Renal cortex interstitium (tissue), 11 donors: ENCODE measurements at regions not wholly inside any gene's neighbourhood (a gene's known extent, or its start where the extent isn't known, plus 50 kb on each side); places are given as distances from the start of the nearest gene placed in this dataset.
A peak's percentile ranks its signal among the peaks of the same experiment; 100 is the strongest.
"Not testable (repeated sequence)": the region's sequence is repeated elsewhere in the genome, so short reads cannot be mapped to it uniquely, and the experiment has no call there.

Experiments
- DNase-seq, 11 donors: peaks; one replicate each; pipeline ENCODE4 v3.0.0-alpha.2; 2013; ENCODE audit warnings: low read depth in 9 of 11, low spot score in 4 of 11; ENCODE audit errors: extremely low read depth in 1 of 11

DNA sequence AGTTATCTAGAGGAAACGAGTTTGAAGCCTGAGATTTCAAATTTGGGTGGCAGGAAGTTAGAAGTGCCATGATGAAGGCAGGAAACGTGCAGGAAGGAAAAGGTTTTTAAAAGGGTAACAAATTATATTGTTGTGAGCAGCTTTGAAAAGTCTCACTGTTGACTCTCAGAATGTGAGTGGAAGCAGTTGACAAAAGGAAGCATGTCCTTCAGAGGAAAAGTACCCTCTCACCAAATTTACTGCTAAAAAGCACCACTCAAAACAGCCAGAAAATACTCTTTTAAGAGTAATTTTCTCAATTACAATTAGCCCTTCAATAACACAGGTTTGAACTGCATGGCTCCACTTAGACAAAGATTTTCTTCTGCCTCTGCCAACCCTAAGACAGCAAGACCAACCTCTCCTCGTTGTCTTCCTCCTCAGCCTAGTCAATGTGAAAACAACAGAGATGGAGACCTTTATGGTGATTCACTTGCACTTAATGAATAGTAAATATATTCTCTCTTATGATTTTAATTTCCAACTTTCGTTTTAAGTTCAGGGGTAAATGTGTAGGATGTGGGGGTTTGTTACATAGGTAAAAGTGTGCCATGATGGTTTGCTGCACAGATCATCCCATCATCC lies 117.1 kb upstream of the LIPC start:
- no peak for DNase-seq

DNA sequence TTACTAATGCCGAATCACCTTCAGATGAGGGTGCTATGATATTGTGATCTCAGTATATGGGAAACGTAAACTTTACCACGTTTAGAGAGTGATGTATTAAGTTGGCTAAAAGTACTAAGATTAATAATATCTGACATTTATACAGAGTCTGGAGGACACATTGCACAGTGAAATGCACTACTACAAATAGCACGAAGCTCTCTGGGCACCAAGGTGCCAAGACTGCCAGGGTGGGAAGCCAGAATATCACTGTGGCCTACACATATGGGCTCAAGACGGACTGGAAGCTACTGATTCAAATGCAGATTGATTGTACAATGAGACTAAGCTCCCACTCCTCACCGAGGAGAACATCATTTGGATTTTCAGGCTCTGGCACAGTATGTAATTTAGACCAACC lies 113.3 kb upstream of the LIPC start:
- DNase-seq: no peak

DNA sequence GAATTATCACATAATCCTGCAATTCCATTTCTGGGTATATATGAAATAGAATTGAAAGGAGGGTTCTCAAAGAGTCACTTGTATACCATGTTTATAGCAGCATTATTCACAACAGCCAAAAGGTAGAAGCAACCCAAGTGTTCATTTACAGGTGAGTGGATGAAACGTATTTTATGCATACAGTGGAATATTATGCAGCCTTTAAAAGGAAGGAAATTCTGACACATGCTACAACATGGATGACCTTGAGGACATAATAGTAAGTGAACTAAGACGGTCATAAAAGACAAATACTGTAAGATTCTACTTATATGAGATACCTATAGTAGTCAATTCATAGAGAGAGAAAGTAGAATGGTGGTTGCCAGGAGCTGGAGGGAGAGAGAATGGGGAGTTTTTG lies 110.8 kb upstream of the LIPC start:
- no peak for DNase-seq

GRCh38 chr15:58322253-58322652 lies 109.5 kb upstream of the LIPC start:
- no peak for DNase-seq

- DNase-seq: not testable (repeated sequence)
These were observed 108.5 kb upstream of the LIPC start for GRCh38 chr15:58323321-58323720.

GRCh38 chr15:58324533-58324932 lies 107.3 kb upstream of the LIPC start:
- DNase-seq: no peak

- no peak for DNase-seq
These were observed 103.8 kb upstream of the LIPC start for GRCh38 chr15:58327958-58328357.

DNA sequence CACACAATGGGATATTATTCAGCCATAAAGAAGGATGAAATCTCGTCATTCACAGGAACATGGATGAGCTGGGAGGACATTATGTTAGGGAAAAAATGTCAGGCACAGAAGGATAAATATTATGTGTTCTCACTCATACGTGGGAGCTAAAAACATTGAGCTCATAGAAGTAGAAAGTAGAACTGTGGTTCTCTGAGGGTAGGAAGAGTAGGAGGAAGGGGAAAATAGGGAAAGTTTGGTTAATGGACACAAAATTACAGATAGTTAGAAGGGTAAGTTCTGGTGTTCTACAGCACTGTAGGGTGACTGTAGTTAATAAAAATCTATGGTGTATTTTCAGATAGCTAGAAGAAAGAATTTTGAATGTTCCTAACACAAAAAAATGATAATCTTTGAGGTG lies 102.6 kb upstream of the LIPC start:
- no peak for DNase-seq

DNA sequence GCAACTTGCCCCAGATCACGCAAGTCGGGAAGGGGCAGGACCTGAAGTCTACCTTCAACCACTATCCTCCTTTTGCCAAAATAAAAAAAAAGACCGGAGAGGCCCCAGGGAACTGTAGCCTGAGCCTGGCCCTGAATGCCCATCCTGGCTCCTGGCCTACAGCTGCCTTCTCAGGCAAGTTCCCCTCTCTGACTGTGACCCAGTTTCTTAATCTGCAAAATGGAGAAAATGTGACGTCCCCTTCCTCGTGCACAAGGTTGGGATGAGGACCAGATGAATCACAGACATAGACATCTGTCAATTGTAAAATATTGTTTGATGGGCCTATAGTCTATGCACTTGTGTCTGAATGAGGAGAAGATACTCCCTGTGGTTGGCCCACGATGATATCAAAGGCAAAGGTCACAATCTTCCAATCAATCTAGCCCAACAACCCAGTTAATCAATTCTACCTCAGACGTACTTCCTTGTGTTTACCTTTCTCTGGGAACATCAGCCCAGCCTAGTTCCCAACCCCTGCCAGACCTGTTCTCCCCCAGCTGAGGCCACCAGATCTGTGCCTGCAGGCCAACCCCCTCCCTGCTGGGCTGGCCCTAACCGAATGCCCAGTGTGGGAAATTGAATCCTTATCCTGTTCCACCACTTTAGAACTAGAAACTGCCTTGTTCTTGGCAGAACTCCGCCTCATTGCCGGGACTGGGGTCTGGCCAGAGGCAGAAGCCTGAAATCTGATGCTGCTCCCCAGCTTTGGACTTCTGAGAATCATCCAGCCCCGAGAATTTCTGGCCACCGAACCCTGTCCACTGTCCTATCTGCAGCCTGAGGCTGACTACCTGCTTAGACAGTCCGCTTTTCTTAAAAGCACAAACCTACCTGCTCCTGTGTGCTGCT lies 101.8 kb upstream of the LIPC start:
- DNase-seq: no peak

- no peak for DNase-seq
These were observed 100.8 kb upstream of the LIPC start for GRCh38 chr15:58330741-58331559.

GRCh38 chr15:58331560-58331912 lies 100.3 kb upstream of the LIPC start:
- DNase-seq: no peak

DNA sequence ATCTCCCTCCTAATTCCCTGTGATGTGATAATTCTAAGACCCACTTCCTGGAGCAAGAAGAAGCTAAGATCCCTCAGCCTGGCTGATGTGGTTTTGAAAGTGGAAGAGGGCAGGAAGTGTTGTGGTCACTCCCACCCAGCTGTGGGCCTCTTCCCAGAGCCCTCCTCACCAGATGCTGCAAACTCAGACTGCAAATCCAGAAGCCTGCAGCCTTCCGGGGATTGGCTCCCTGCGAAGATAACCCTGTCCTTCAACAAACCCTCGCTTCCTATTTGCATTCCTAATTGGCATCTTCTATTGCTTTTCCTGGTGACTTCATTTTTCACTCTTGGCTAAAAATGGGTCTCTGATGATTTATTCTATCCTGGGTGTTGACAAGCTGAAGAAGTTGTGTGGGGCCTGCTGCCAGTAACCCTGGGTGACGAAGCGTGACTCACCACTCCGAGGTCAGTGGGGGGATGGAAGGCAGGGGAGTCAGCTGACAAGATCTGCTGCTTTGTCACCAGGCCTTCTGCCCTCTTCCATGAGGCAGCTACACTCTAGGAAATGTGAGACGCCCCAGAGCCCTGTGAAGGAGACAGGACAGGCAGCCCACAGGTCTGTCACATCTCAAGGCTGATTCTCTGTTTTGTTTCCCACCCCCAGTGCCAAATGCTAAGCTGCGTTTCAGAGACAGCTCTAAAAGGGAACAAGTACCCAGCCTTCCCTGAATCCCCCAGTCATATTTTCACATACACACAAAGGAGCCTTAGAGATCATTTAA lies 99.7 kb upstream of the LIPC start:
- peak; percentile 82 to 93 (median 88) for DNase-seq

DNA sequence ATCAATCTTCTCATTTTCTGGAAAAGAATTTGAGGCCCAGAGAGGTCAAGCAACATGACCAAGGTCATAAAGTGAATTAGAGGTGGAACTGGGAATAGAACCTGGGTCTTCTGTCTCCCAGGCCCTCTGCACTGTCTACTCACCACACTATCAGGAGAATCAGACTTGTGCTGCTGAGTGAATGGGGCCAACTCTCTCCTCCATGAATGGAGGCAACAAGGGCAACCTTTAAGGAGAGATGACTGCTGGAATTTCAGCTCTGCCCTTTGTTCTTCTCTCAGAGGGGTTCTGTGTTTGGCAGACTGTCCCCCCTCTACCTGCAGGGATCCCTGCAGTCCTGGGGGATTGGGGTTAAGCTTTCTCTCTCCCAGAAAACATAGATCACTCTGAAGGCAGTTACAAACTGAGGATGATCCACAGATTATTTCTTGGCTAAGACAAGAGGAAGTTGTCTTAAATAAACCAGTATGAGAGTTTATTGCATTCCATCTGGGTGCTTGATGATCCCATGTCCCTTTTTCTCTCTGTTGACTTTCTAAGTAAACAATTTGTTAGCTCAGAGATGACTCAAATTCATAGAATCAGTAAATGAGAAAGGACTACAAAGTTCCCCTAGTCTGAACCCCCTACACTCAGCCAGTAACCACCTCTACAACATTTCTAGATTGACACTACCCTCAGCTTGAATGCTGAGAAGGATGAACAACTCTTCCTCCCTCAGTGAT lies 99.0 kb upstream of the LIPC start:
- no peak for DNase-seq

- no peak for DNase-seq
These were observed 97.0 kb upstream of the LIPC start for GRCh38 chr15:58334803-58335202.

GRCh38 chr15:58336161-58336560 lies 95.6 kb upstream of the LIPC start:
- no peak for DNase-seq

- DNase-seq: no peak
These were observed 91.6 kb upstream of the LIPC start for GRCh38 chr15:58340176-58340575.

DNA sequence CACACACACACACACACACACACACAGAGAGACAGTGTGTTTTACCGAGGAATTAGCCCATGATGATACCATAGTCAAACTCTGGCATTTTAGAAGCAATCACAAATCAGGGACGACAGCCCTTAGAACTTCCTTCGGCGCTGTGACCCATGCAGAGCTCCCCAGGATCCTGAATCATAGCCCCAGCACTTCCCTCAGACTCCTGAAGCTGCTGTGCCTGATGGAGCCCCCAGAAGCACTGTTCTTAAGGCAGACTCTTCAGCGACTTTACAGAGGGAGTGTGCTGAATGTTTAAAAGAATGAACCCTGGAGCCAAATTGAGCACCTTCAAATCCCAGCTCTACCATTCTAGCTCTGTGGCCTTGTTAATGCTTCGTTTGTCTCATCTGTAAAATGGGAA lies 89.3 kb upstream of the LIPC start:
- DNase-seq: no peak

GRCh38 chr15:58344213-58345070 lies 87.3 kb upstream of the LIPC start:
- DNase-seq: no peak
